ENCODE measurements at regions not wholly inside any gene's neighbourhood (a gene's known extent, or its start where the extent isn't known, plus 50 kb on each side); places are given as distances from the start of the nearest gene placed in this dataset.

DNA sequence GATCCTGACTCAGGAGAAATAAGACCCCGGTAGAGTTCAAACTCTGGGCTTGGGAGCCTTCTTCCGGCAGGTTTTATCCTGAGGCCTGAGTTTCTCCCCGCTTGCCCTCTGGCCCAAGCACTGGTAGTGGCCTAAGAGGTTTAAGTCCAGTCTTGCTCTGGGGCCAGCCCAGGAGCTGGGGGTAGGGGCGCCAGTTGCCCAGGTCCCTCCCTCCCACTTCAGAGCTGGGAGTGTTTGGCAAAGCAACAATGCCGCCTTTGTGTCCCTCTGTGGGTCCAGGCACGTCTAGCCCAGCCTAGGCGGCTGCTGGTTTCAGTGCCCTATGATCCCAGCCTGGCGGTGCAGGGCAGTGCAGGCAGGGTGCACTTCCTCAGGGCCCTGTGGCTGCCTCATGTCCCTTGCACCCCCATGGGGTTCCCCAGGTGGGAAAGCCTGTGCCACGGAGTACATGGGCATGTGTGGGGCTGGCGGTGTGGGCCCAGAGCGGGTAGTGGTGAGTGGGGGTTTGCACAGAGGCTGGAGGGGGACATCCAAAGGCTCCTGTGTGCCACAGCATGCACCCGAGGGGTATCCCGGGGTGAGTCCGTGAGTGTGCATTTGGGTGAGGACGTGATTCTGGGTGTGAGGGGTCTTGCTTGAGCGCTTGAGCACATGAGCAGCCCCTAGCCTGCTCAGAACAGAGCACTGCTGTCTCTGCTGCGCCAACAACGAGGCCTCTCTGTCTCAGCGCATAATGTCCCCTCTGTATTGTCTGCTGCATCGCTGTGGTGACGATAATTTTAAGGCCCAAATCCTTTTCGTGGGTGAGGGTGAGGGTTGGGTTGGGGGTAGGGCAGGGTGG is 61.7 kb upstream of the PSD2 start:
- Histone ChIP-seq H4K8ac (ENCODE audit: low read depth, low read length) (no peak overlapping the region), H3K4me2 (ENCODE audit: low read length) (no peak overlapping the region), H3K23ac (ENCODE audit: low read length) (no peak overlapping the region), H2BK5ac (ENCODE audit: low read depth, low read length, poor library complexity) (no peak overlapping the region), H3K4me3 (ENCODE audit: low read depth, low read length) (no peak overlapping the region), H2BK12ac (ENCODE audit: low read length) (peak overlapping the region; percentile 15), H3K4me1 (ENCODE audit: control insufficient read depth in 1 of 2, insufficient read depth in 2 of 2, low read length in 2 of 2) (peaks cover 0 to 2% of the 10 kb centered on the region in 2 experiments), H2AK5ac (ENCODE audit: low read length) (peak overlapping the region; percentile 45), H3K27me3 (ENCODE audit: insufficient read depth, low read length) (no peaks in the 10 kb centered on the region), H3K79me2 (ENCODE audit: control insufficient read depth, insufficient read depth, low read length, poor library complexity) (no peaks in the 10 kb centered on the region), H3K9me3 (ENCODE audit: insufficient read depth, low read depth, low read length) (peaks cover 1% of the 10 kb centered on the region), H2BK120ac (ENCODE audit: insufficient read depth, low read length, poor library complexity) (no peak overlapping the region), H3K14ac (ENCODE audit: low read length) (no peak overlapping the region), H3K27ac (ENCODE audit: low read depth, low read length) (no peak overlapping the region), H3K79me1 (ENCODE audit: low read length) (no peaks in the 10 kb centered on the region), H3K36me3 (ENCODE audit: control insufficient read depth in 1 of 2, insufficient read depth in 2 of 2, low read length in 2 of 2) (no peaks in the 10 kb centered on the region), H3K9ac (ENCODE audit: low read length) (no peak overlapping the region), H4K12ac (ENCODE audit: low read depth, low read length) (no peak overlapping the region), H3K4ac (ENCODE audit: low read depth, low read length) (no peak overlapping the region), H4K91ac (ENCODE audit: low read depth, low read length) (no peak overlapping the region), H3K18ac (ENCODE audit: low read length) (no peak overlapping the region), H2AFZ (ENCODE audit: insufficient read depth, low read length, poor library complexity) (no peak overlapping the region)
- no CpG with 5 or more reads among the region's 22 CpGs for WGBS (ENCODE audit: extremely low coverage, insufficient coverage, insufficient read length)
- no peak for DNase-seq

DNA sequence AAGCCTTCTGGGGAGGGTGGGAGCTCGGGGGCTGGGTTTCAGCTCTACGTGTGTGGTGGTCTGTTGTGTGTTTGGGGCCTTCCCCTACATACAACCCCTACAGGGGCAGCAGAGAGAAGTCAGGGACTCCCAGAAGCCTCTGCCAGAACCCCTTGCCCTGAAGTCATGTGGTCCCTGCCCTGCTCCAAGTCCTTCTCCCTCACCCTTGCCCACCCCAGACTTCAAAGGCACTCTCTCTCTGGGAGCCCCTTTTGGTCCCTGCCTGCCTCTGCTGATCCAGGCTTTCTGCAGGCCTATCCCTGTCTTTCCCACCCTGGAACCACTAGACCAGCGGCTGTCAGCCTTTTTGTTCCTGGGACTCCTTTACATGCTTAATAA is 61.1 kb upstream of the PSD2 start:
- no CpG with 5 or more reads among the region's 3 CpGs for WGBS (ENCODE audit: extremely low coverage, insufficient coverage, insufficient read length)
- H3K79me1 ChIP-seq (ENCODE audit: low read length) = no peaks in the 10 kb centered on the region

DNA sequence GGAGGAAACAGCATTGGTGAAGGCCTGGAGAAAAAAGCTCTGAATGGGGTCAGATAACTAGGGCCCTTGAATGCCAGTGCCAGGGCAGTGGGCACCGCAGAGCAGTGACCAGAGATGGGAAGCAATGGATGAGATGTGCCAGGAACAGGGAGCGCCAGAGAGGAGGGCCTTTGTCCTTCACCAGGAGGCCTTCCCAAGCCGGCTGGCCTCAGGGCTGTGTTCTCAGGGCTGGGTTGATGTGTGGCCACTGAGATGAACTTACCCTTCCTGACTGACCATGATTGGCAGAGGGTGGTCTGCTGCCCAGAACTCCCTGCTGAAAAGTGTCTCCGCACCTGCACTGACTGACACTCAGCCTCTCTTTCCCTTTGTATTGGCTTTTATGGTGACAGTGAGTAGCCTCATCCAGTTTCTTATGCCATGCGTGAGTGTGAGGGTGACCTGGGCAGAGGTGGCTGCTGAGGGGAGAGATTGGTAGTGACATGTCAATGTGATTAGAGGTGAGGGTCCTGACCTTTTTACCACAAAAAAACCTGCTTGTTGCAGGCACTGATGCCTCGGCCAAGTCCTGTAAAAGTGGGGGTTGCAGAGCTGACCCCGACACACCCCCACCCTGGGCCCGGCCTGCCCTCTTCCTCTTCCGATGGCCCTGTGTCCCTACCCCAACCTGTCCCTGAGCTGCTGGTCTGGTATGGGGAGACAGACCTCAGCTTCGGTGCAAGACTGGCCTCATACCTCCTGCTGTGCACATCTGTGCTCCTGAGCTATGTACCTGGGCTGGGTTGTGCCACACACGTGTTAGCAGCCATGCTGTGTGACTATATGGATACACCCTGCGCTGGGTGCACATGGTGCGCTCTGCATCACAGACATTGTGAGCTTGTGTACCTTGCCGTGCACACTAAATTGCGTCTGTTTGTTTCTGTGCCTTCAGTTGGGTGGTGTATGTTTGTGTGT is 57.1 kb upstream of the PSD2 start:
- Histone ChIP-seq H3K9me3 (ENCODE audit: insufficient read depth, low read depth, low read length) (peaks cover 1% of the 10 kb centered on the region), H3K27me3 (ENCODE audit: insufficient read depth, low read length) (no peaks in the 10 kb centered on the region), H4K8ac (ENCODE audit: low read depth, low read length) (no peak overlapping the region), H2AFZ (ENCODE audit: insufficient read depth, low read length, poor library complexity) (no peak overlapping the region), H3K9ac (ENCODE audit: low read length) (peak overlapping the region; percentile 18), H2BK12ac (ENCODE audit: low read length) (no peak overlapping the region), H3K27ac (ENCODE audit: low read depth, low read length) (no peak overlapping the region), H3K18ac (ENCODE audit: low read length) (no peak overlapping the region), H3K36me3 (ENCODE audit: control insufficient read depth in 1 of 2, insufficient read depth in 2 of 2, low read length in 2 of 2) (no peaks in the 10 kb centered on the region), H2BK5ac (ENCODE audit: low read depth, low read length, poor library complexity) (no peak overlapping the region), H2BK120ac (ENCODE audit: insufficient read depth, low read length, poor library complexity) (no peak overlapping the region), H2AK5ac (ENCODE audit: low read length) (no peak overlapping the region), H3K23ac (ENCODE audit: low read length) (no peak overlapping the region), H3K4me3 (ENCODE audit: low read depth, low read length) (peak overlapping the region; percentile 11), H3K4me1 (ENCODE audit: control insufficient read depth in 1 of 2, insufficient read depth in 2 of 2, low read length in 2 of 2) (peaks cover 0 to 7% of the 10 kb centered on the region in 2 experiments), H3K14ac (ENCODE audit: low read length) (no peak overlapping the region), H3K4me2 (ENCODE audit: low read length) (no peak overlapping the region), H3K4ac (ENCODE audit: low read depth, low read length) (no peak overlapping the region), H3K79me2 (ENCODE audit: control insufficient read depth, insufficient read depth, low read length, poor library complexity) (no peaks in the 10 kb centered on the region), H4K12ac (ENCODE audit: low read depth, low read length) (no peak overlapping the region), H4K91ac (ENCODE audit: low read depth, low read length) (peak overlapping the region; percentile 33), H3K79me1 (ENCODE audit: low read length) (no peaks in the 10 kb centered on the region)
- no peak for DNase-seq
- no CpG with 5 or more reads among the region's 15 CpGs for WGBS (ENCODE audit: extremely low coverage, insufficient coverage, insufficient read length)

More for the DNA sequence above, 61.1 kb upstream of the PSD2 start:
- Histone ChIP-seq H3K4ac (ENCODE audit: low read depth, low read length) (no peak overlapping the region), H3K18ac (ENCODE audit: low read length) (no peak overlapping the region), H4K8ac (ENCODE audit: low read depth, low read length) (no peak overlapping the region), H3K79me2 (ENCODE audit: control insufficient read depth, insufficient read depth, low read length, poor library complexity) (no peaks in the 10 kb centered on the region), H3K4me2 (ENCODE audit: low read length) (no peak overlapping the region), H4K12ac (ENCODE audit: low read depth, low read length) (no peak overlapping the region), H4K91ac (ENCODE audit: low read depth, low read length) (no peak overlapping the region), H3K27ac (ENCODE audit: low read depth, low read length) (no peak overlapping the region), H3K36me3 (ENCODE audit: control insufficient read depth in 1 of 2, insufficient read depth in 2 of 2, low read length in 2 of 2) (no peaks in the 10 kb centered on the region), H3K4me3 (ENCODE audit: low read depth, low read length) (no peak overlapping the region), H2AFZ (ENCODE audit: insufficient read depth, low read length, poor library complexity) (no peak overlapping the region), H2BK120ac (ENCODE audit: insufficient read depth, low read length, poor library complexity) (no peak overlapping the region), H3K9ac (ENCODE audit: low read length) (no peak overlapping the region), H2AK5ac (ENCODE audit: low read length) (no peak overlapping the region), H3K14ac (ENCODE audit: low read length) (no peak overlapping the region), H2BK5ac (ENCODE audit: low read depth, low read length, poor library complexity) (no peak overlapping the region), H3K4me1 (ENCODE audit: control insufficient read depth in 1 of 2, insufficient read depth in 2 of 2, low read length in 2 of 2) (peaks cover 0 to 6% of the 10 kb centered on the region in 2 experiments), H3K23ac (ENCODE audit: low read length) (no peak overlapping the region), H2BK12ac (ENCODE audit: low read length) (no peak overlapping the region), H3K9me3 (ENCODE audit: insufficient read depth, low read depth, low read length) (peaks cover 1% of the 10 kb centered on the region), H3K27me3 (ENCODE audit: insufficient read depth, low read length) (no peaks in the 10 kb centered on the region)
- no peak for DNase-seq

DNA sequence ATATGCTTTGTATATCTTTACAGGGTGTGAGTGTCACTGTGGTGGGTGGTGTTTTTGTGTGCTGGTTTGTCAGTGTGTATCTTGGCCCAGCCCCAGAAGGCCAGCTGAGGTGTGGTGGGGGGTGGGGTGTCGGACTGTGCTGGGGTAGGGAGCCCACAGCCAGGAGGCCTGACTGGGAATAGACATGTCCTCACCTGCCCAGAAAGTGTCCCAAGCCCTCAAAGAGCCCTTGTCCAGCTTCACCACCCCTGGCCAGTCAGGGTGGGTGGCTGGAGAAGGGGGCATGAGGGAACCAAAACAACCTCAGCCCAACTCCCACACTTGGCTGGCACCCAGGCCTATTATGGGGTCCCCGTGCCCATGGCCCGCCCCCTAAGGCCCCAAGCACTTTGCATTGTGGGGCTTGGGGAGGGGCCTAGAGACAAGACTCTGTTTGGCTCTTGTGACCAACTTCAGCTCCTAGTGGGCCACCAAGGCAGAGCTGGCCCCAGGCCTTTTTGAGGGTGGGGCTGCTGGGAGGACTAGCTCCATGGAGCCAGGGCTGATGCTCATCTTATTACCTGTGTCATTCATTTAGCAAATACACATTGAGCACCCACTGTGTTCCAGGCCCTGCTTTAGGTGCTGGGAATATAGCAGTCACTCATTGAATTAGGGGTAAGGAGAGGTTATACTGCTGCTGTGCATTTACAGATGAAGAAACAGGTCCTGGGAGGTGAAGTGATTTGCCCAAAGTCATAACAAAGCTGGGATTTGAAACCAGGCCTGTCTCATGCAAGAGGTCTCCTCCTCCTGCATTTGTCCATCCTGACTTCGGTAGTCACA is 56.2 kb upstream of the PSD2 start:
- no CpG with 5 or more reads among the region's 4 CpGs for WGBS (ENCODE audit: extremely low coverage, insufficient coverage, insufficient read length)
- H3K4ac ChIP-seq (ENCODE audit: low read depth, low read length) = no peak overlapping the region
- H3K23ac ChIP-seq (ENCODE audit: low read length) = no peak overlapping the region
- H3K9ac ChIP-seq (ENCODE audit: low read length) = no peak overlapping the region
- H2AFZ ChIP-seq (ENCODE audit: insufficient read depth, low read length, poor library complexity) = no peak overlapping the region
- H3K36me3 ChIP-seq (ENCODE audit: control insufficient read depth in 1 of 2, insufficient read depth in 2 of 2, low read length in 2 of 2) = no peaks in the 10 kb centered on the region
- H3K27ac ChIP-seq (ENCODE audit: low read depth, low read length) = no peak overlapping the region
- H2AK5ac ChIP-seq (ENCODE audit: low read length) = no peak overlapping the region
- no peak overlapping the region for H2BK5ac ChIP-seq (ENCODE audit: low read depth, low read length, poor library complexity)
- DNase-seq = no peak
- H3K4me3 ChIP-seq (ENCODE audit: low read depth, low read length) = no peak overlapping the region
- H3K18ac ChIP-seq (ENCODE audit: low read length) = peak overlapping the region; percentile 15
- H4K12ac ChIP-seq (ENCODE audit: low read depth, low read length) = no peak overlapping the region
- H3K9me3 ChIP-seq (ENCODE audit: insufficient read depth, low read depth, low read length) = peaks cover 1% of the 10 kb centered on the region
- no peak overlapping the region for H2BK12ac ChIP-seq (ENCODE audit: low read length)
- H3K79me2 ChIP-seq (ENCODE audit: control insufficient read depth, insufficient read depth, low read length, poor library complexity) = no peaks in the 10 kb centered on the region
- peak overlapping the region; percentile 33 for H4K91ac ChIP-seq (ENCODE audit: low read depth, low read length)
- H3K4me1 ChIP-seq (ENCODE audit: control insufficient read depth in 1 of 2, insufficient read depth in 2 of 2, low read length in 2 of 2) = peaks cover 0 to 5% of the 10 kb centered on the region in 2 experiments
- no peaks in the 10 kb centered on the region for H3K79me1 ChIP-seq (ENCODE audit: low read length)
- H3K4me2 ChIP-seq (ENCODE audit: low read length) = no peak overlapping the region
- H2BK120ac ChIP-seq (ENCODE audit: insufficient read depth, low read length, poor library complexity) = no peak overlapping the region
- no peaks in the 10 kb centered on the region for H3K27me3 ChIP-seq (ENCODE audit: insufficient read depth, low read length)
- H4K8ac ChIP-seq (ENCODE audit: low read depth, low read length) = no peak overlapping the region
- peak overlapping the region; percentile 18 for H3K14ac ChIP-seq (ENCODE audit: low read length)
